Stimulated activated CD8-positive, alpha-beta memory T cell treated with anti-CD3 and anti-CD28 coated beads, Interleukin-2, amount 100 ng/mL, for 1 hour (primary cell): ENCODE measurements at regions not wholly inside any gene's neighbourhood (a gene's known extent, or its start where the extent isn't known, plus 50 kb on each side); places are given as distances from the start of the nearest gene placed in this dataset.

ENCODE experiments used
- DNase-seq, 2 donors: peaks; one replicate each; pipeline ENCODE4 v3.0.0-alpha.2; 2020; ENCODE audit warnings: low read depth in 2 of 2

DNA sequence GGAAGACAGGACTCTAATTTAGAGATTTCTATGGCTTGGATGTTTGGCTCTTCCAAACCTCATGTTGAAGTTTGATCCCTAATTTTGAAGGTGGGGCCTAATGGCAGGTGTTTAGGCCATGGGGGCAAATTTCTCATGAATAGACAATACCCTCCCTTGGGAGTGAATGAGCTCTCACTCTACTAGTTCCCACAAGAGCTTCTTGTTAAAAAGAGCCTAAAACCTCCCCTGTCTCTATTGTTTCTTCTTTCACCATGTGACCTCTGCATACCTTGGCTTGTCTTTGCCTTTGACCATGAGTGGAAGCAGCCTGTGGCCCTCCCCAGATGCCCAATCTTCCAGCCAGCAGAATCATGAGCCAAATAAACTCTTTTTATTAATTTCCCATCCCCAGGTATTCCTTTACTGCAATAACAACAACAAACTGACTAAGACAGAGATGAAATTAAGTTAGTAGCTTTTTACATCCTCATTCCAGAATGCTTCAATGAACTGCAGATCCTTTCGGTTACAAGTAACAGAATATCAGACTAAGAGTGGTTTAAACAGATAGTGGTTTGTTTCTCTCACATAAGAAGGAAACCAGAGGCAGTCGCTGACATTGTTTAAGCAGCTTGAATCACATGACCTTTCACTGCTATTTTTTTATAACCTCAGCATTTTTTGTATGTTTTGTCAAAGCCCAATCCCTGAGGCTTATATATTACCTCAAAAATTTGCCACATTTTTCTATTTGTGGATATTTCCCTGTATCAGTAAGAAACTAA is 1013.3 kb upstream of the SEMA6D start:
- DNase-seq, result no peak

DNA sequence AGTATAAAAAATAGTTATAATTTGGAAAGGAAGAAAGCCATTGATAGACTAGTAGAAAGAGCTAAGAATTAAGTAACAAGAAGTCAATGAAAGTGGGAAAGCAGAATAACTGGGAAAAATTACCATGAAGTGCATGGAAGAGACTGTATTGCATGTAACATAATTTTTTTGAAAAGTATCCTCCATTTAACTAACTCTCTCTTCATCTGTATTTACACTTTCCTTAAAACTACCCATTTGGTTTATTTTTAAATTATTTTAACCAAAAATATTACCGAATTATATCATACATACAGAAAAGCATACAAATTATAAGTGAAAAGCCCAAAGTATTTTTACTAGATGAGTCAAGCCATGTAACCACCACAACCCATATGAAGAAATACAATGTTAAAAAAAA is 1009.9 kb upstream of the SEMA6D start:
- no peak for DNase-seq

DNA sequence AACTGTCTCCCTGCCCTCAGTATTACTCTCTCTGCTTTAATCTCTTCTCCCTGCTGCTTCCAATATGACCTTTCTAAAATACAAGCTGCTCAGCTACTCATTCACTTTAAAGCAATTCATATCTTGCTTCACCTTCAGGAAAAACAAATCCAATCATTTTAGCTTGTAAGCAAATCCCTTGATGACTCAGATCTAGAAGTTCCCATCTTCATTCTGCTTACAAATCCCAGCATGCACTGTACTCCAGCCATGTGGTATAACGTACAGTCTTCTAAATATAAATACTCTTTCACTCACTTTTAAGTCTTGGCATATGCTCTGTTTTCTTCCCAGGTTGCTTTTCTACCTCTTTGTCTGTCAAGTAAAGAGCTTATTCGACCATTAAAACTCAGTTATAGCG is 1009.1 kb upstream of the SEMA6D start:
- no peak for DNase-seq

DNA sequence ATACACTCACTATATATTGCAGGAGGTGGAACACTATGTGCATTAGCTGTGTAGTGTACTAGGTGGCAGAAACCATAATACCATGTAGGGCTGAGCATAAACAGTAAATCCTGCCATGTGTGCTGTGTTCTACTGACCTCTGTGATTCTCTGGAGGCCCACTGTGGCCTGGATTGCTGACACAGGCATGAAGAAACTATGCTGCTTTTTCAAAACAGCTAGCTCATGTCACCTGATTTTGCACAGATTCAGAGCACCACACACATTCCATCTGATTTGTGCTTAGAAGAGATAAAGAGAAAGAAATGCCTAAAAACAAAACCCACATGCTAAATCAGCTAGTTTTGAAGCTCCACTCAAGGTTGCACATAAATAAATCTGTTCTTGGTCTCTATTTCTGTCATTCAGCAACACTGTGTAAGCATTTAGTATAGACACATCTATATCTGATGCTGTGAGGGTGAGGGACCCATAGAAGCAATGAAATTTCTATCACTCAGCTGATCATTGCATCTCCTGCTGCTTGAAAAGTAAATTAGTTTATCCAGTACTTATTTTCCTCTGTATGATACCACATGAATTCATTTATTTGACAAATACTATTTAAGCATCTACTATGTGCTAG is 1007.7 kb upstream of the SEMA6D start:
- DNase-seq, result no peak

DNA sequence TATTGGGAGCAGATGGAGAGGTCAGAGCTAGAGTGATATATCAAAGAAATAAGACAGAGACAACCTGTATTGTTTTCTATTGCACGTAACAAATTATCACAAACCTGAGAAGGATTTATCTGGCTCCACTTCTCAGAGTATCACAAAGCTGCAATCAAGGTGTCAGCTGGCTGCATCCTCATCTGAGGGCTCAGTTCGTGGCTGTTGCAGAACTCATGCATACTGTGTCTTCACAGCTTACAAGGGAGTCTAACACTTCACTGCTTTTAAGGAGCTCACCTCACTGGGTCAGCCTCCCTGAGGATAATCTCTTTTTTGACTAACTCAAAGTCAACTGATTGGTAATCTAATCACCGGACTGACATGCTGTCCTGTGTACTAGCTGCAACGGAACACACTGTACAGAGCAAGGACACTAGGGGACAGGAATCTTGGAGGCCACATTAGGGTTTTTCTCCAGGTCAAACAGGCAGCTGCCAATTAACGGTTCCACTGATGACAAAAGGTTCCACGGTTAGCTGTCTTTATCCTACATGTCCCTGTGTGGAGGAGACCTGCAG is 1006.8 kb upstream of the SEMA6D start:
- no peak for DNase-seq

DNA sequence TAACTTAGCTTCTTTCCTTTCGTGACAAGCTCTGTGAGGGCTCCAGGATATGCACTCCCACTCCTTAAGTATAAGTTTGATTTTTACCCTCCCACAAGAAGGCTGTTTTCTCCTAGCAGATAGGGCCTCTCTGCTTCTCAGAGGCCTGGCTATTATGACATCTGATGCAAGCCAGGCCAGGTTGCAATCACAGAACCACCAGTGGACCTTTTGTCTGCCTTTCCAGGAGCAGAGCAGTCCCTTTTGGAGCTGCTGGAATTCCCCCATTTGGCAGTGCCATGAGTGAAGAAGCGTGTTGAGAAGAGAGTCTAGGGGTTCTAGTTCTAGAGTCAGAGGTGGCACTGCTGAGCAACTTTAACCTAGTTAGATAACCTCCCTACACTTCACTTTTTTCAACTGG is 1004.3 kb upstream of the SEMA6D start:
- no peak for DNase-seq

DNA sequence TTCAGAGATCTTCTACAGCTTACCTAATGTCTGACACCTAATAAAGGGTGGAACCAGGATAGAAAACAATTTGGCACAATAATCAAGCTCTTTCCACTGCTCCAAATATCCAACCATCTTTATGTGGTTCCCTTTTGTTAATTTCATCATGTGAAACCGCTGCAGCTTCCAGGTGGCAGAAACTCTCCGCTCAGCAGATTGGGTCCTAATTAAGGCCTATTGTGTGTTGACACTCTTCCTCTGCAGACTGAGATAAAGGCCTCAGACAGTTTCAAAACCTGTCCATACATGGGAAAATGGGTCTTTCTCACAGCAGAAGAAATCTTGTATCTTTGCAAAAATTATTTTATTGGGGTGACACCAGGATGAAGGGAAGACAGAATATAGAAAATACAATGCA is 1002.4 kb upstream of the SEMA6D start:
- DNase-seq, result no peak

DNA sequence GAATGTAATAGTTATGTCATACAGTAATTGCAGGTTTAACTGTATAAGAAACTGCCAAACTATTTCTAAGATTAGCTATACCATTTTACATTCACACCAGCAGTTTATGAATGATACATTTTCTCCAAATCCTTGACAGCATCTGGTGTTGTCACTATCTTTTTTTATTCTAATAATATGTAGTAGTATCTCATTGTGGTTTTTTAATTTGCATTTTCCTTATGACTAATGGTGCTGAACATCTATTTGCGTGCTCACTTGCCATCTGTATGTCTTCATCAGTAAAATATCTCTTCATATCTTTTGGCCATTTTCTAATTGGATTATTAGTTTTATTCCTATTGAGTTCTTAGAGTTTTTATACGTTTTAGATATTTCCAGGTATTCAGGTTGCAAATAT is 994.0 kb upstream of the SEMA6D start:
- no peak for DNase-seq

DNA sequence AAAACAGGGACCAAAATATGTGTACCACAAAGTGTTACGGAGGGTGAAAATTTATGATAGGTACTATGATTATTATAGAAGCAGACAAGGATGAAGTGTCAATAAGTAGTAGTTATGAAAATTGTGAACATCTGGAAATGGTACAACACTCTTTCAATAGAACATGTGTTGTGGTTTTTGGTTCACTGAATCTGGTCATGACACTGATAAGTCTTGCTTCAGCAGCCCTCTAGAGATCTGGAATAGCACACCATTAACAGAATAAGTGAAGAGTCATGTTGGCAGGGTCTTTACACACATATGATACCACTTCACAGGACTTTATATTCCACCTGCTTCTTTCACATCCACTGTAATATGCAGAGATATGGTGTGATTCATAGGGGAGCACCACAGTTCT is 985.2 kb upstream of the SEMA6D start:
- DNase-seq, result no peak

DNA sequence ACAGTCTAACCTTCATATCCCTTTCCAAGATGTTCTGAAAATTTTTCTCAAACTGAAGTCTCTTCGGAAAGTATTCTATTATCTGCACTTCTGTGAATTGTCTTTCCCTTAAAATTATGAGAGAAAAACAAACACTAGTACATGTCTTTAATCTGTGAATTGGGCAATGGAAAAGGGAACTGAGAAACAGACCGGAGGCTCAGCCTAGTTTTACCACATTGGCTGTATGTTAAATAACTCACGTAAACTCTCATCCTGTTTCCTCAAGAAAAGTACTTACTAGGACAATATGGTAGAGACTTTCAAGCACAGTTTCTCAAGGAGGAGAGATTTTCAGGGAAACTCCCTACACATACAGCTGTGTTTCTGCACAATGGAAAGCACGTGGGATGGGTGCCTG is 982.2 kb upstream of the SEMA6D start:
- DNase-seq, result no peak

DNA sequence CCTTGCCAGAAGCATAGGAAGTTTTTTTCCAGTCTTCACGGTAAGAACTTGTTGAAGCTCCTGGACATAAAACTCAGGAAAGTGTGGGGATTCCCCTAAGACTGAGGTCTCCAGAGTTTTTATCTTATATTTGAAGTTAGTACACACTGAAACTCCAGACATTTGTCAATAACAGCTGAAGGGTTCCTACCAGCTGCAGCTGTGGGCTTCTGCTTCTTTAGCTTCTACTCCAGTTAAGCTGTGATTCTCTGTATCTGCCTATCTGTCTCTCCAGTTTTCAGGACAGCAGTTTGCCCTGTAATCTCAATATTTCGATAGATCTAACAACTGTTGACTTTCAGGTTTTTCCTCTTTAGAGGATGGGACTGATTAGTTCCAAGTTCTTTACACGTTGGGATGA is 966.0 kb upstream of the SEMA6D start:
- no peak for DNase-seq

DNA sequence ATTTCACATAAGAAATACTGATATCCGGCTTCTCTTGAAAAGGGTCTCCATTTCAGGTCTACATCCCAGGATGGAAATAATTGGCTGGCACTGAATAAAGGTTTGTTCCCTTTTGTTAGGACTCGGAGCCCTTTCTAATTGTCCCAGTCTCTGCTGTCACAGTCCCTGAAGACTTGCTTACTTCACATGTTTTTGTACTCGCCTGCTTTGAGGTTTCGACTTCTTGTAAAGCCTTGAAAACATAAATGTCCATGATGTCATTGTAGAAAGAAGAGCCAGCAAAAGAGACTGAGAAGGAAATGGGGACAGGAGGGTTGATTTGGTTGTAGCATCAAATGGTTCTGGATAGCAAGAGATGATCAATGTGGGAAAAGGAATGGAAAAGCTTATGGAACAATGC is 963.4 kb upstream of the SEMA6D start:
- no peak for DNase-seq

DNA sequence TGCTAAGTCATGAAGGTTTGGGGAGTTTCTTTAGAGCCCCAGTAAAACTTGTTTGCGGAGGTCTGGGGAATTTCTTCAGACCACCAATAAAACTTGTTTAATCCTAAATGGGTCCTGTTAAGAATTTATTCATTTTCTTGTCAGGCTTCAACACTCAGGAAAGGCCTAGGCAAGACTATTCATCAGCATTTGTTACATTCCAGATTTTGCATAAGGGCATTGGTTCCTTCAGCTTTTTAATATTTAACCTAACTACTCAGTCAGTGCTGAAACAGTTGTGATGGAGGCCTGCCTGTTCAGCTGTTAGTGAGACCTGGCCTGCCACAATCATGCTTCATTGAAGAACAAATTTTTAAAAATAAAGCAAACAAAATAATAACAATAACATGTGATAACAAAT is 954.2 kb upstream of the SEMA6D start:
- no peak for DNase-seq

DNA sequence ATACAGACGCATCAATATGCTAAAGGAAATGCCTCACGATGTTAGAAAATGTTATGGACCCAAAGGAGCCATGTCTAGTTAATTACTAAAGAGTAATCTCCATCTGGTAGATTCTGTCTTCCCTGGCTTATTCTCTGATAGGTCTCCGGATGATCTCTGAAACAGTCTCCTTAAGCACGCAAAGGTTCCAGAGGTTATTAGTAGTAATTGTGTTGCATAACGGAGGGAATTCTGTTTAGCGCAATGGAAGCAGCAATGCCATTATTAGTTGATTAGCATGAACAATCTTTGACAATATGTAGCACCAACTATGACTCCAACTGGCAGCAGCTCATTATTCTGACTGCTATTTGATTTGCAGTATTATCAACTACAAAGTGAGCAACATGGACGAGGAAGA is 952.5 kb upstream of the SEMA6D start:
- DNase-seq, result no peak

DNA sequence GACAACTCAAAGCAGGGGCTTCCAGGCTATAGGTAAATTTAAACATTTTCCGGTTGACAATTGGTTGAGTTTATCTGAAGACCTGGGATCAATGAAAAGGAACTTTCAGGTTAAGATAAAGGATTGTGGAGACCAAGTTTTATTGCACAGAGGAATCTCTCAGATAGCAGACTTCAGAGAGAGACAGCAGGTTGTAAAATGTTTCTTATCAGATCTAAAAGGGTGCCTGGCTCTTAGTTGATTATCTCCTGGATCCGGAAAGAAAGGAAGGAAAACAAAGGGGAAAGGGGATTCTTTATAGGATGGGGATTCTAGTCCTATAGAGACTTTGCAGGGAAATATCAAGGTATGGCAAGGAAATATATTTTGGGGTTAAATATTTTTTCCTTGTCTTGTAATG is 951.3 kb upstream of the SEMA6D start:
- no peak for DNase-seq

DNA sequence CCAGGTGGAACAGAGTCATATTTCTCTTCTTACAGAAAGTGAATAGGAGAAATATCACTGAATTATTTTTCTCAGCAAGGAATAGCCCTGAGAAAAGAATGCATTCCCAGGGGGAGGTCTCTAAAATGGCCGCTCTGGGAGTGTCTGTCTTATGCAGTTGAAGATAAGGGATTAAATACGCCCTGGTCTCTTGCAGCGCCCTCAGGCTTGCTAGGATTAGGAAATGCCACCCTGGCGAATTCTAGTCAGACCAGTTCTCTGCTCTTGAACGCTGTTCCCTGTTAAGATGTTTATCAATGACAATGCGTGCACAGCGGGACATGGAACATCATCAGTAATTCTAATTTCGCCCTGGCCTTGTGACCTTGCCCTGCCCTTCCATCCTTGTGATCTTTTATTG is 949.0 kb upstream of the SEMA6D start:
- no peak for DNase-seq

DNA sequence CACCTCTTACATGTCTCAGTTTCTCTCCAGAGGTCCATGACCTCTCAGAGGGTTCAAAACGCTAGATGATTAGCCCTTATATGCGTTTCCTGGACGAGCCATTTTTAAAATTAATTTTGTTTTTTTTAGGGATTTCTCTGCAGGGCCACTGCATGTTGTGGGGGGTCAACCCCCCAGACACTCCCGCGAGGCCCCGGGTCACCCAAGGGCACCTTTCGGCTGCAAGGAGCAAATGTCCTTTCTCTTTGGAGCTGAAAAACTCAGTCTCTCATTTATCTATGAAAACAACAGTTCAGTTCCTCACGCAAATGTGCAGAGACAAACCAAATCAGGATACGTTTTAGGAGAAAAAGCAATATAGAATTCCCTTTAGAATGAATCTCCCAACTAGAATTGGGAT is 944.3 kb upstream of the SEMA6D start:
- DNase-seq, result no peak

DNA sequence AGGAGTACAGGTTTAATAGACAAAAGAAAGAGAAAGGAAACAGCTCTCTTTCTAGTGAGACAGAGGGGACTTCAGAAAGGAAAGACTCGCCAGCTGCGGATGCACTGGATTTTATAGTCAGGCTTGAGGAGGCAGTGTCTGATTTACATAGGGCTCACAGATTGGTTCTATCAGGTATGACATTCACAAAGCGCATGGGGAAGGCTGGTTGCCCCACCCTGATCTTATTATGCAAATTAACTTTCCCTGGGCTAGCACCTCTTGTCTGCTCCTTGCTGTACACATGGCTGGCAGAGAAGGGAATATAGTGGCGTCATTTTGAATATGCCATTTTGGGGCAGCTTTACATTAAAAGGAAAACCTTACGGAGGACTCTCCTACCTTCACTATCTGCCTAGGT is 938.4 kb upstream of the SEMA6D start:
- DNase-seq, result no peak

DNA sequence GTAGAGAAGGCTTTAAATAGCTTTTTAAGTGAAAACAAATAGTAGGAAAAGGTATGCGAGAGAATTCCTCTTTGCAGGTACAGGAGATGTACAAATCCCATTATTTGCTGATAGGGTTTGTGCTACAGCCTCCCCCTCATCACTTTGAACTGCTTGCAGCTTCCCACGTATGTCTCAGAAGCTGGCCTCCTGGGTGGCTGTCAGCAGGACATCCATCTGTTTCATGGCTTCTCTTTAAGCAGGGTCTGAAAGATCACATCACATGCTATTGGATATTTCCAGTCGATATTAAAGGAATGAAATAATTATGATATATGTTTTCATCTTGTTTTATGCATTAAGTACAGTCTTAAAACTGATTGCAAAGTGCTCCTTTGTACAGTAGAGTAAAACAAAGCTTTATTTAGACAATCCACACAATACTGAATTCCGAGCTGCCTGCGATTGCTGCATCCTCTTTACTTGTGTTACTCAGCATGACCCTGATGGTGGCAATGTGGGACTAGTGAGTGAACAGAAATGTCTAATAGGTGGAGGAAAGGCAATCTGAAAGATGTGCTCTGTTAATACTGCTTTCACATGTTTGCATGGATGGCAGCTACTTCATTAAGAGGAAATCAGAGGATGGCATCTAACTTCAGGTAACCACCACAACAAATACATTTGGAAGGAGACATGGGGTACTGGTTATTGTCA is 930.6 kb upstream of the SEMA6D start:
- no peak for DNase-seq

DNA sequence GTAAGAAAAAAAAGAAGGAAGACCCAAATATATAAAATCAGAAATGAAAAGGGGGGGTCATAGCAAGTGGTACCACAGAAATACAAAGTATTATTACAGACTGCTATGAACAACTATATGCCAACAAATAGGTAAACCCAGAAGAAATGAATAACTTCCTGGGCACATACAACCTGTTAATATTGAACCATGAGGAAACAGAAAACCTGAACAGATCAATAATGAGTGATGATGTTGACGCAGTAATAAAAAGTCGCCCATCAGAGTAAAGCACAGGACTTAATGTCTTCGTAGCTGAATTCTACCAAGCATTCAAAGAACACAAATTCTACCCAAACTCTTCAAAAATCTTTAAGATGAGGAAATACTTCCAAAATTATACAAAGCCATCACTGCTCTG is 921.6 kb upstream of the SEMA6D start:
- DNase-seq, result no peak

DNA sequence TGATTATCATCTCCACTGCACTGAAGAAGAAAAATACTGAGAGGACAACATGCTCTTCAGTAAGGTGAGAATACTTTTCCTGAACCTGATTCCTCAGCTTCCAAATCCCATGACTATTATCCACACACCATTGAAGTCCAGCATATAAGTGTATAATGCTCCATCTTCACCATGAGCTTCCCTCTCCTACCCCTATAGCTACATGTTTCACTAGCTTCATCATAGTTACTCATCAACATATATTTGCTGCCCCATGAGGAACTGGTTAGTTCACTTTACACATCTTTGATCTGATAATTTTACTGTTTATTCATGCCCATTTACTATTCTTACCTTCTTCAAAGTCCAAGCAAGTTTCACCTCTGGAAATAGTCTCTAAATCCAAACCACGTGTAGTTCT is 908.5 kb upstream of the SEMA6D start:
- no peak for DNase-seq

DNA sequence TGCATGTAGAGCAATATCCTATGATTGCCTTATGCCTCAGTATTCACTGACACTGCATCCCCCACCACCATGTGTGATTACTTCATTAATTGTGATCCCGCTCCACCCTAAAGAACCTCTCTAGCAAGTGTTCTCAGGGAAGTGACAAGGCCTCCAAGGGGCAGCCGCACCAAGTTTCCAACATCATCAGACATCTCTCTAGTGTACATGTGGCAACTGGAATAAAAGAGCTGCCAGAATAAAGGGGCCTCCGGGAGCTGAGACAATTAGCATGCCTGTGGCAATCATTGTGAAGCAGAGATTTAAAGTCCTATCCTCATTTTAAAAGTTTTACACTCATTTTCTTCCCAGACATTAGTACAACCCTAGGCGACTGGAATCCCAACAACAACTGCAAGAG is 902.1 kb upstream of the SEMA6D start:
- no peak for DNase-seq

DNA sequence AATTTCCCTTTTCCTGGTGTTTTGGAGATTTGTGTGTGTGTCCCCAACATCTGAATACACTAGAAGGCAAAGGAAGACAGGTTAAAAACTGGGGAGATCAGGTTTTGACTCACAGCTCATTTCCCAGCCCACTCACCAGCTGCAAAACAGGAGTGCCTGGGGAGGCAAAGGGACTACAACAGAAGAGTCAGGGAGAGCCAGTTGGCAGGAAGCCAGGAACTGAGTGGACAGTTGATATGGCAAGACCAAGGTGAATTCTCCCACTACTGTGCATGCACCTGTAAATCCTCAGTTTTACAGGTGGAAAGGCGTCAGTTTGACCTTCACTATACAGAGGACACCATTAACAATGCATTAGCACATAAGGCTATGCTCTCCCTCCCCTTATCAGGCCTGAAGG is 901.5 kb upstream of the SEMA6D start:
- DNase-seq, result no peak
